SJCRH30 (cell line): ENCODE measurements at regions not wholly inside any gene's neighbourhood (a gene's known extent, or its start where the extent isn't known, plus 50 kb on each side); places are given as distances from the start of the nearest gene placed in this dataset.
A peak's percentile ranks its signal among the peaks of the same experiment; 100 is the strongest.
"Not testable (repeated sequence)": the region's sequence is repeated elsewhere in the genome, so short reads cannot be mapped to it uniquely, and the experiment has no call there.

Experiments
- DNase-seq, 2 experiments: peaks; one replicate each; pipeline ENCODE4 v3.0.0-alpha.2; 2015 to 2020
- H3K27ac ChIP-seq: fragments of 250-450 bp; sonication (Bioruptor Pico); 2 replicates; pipeline ENCODE4 v1.5.1; 2020; ENCODE audit warnings: mild to moderate bottlenecking, moderate library complexity
- H3K27me3 ChIP-seq: fragments of 250-450 bp; sonication (Bioruptor Pico); 2 replicates; pipeline ENCODE4 v1.5.1; 2020; ENCODE audit warnings: mild to moderate bottlenecking, moderate library complexity
- H3K36me3 ChIP-seq: fragments of 250-450 bp; sonication (Bioruptor Pico); 2 replicates; pipeline ENCODE4 v1.5.1; 2020; ENCODE audit warnings: mild to moderate bottlenecking, moderate library complexity
- H3K4me1 ChIP-seq: fragments of 250-450 bp; sonication (Bioruptor Pico); 2 replicates; pipeline ENCODE4 v1.5.1; 2020; ENCODE audit warnings: mild to moderate bottlenecking, moderate library complexity
- H3K4me3 ChIP-seq: fragments of 250-450 bp; sonication (Bioruptor Pico); 2 replicates; pipeline ENCODE4 v1.5.1; 2020; ENCODE audit warnings: mild to moderate bottlenecking, moderate library complexity
- H3K9me3 ChIP-seq: fragments of 250-450 bp; sonication (Bioruptor Pico); replicated peaks from 2 replicates; pipeline ENCODE4 v1.5.1; 2020; ENCODE audit warnings: mild to moderate bottlenecking, moderate library complexity

GRCh38 chr5:27475063-27475462 lies 436.7 kb upstream of the CDH9 start:
- no peaks in the 10 kb centered on the region for H3K4me1 ChIP-seq
- H3K9me3 ChIP-seq: no peaks in the 10 kb centered on the region
- DNase-seq: no peak
- H3K36me3 ChIP-seq: no peaks in the 10 kb centered on the region
- H3K27ac ChIP-seq: no peak overlapping the region
- H3K4me3 ChIP-seq: no peak overlapping the region
- H3K27me3 ChIP-seq: no peaks in the 10 kb centered on the region

- H3K9me3 ChIP-seq: no peaks in the 10 kb centered on the region
- H3K27ac ChIP-seq: no peak overlapping the region
- H3K36me3 ChIP-seq: no peaks in the 10 kb centered on the region
- no peaks in the 10 kb centered on the region for H3K27me3 ChIP-seq
- no peak overlapping the region for H3K4me3 ChIP-seq
- no peaks in the 10 kb centered on the region for H3K4me1 ChIP-seq
- DNase-seq: no peak
Measured at GRCh38 chr5:27474395-27474794, 436.0 kb upstream of the CDH9 start.

GRCh38 chr5:27474047-27474309 lies 435.6 kb upstream of the CDH9 start:
- Histone ChIP-seq H3K9me3 (no peaks in the 10 kb centered on the region), H3K27me3 (no peaks in the 10 kb centered on the region), H3K4me1 (no peaks in the 10 kb centered on the region), H3K27ac (no peak overlapping the region), H3K4me3 (peak overlapping the region; percentile 52), H3K36me3 (no peaks in the 10 kb centered on the region)
- DNase-seq: peak in 1 of 2 experiments; percentile 1

GRCh38 chr5:27473307-27474046 lies 435.1 kb upstream of the CDH9 start:
- peak overlapping the region; percentile 49 for H3K27ac ChIP-seq
- H3K36me3 ChIP-seq: no peaks in the 10 kb centered on the region
- no peaks in the 10 kb centered on the region for H3K27me3 ChIP-seq
- DNase-seq: peak in 1 of 2 experiments; percentile 7
- no peaks in the 10 kb centered on the region for H3K9me3 ChIP-seq
- H3K4me1 ChIP-seq: no peaks in the 10 kb centered on the region
- H3K4me3 ChIP-seq: peak overlapping the region; percentile 52

GRCh38 chr5:27472871-27473270 lies 434.5 kb upstream of the CDH9 start:
- Histone ChIP-seq H3K27me3 (no peaks in the 10 kb centered on the region), H3K27ac (peak overlapping the region; percentile 49), H3K4me3 (peak overlapping the region; percentile 52), H3K36me3 (no peaks in the 10 kb centered on the region), H3K9me3 (no peaks in the 10 kb centered on the region), H3K4me1 (no peaks in the 10 kb centered on the region)
- peak in 1 of 2 experiments; percentile 8 for DNase-seq

GRCh38 chr5:27472000-27472763 lies 433.8 kb upstream of the CDH9 start:
- Histone ChIP-seq H3K27me3 (no peaks in the 10 kb centered on the region), H3K4me3 (peak overlapping the region; percentile 52)
- peak; percentile 67 to 68 for DNase-seq

GRCh38 chr5:27466959-27467358 lies 428.6 kb upstream of the CDH9 start:
- no peaks in the 10 kb centered on the region for H3K27me3 ChIP-seq
- no peaks in the 10 kb centered on the region for H3K36me3 ChIP-seq
- H3K4me3 ChIP-seq: no peak overlapping the region
- H3K9me3 ChIP-seq: no peaks in the 10 kb centered on the region
- no peaks in the 10 kb centered on the region for H3K4me1 ChIP-seq
- H3K27ac ChIP-seq: no peak overlapping the region
- no peak for DNase-seq

More at GRCh38 chr5:27472000-27472763, 433.8 kb upstream of the CDH9 start:
- H3K36me3 ChIP-seq: no peaks in the 10 kb centered on the region
- no peaks in the 10 kb centered on the region for H3K9me3 ChIP-seq
- H3K4me1 ChIP-seq: no peaks in the 10 kb centered on the region
- no peak overlapping the region; the same call in 1 of the 2 replicates for H3K27ac ChIP-seq

- no peak for DNase-seq
- Histone ChIP-seq H3K9me3 (no peaks in the 10 kb centered on the region), H3K27me3 (no peaks in the 10 kb centered on the region), H3K4me3 (no peak overlapping the region), H3K4me1 (no peaks in the 10 kb centered on the region), H3K36me3 (no peaks in the 10 kb centered on the region), H3K27ac (no peak overlapping the region)
Measured at GRCh38 chr5:27465140-27465539, 426.8 kb upstream of the CDH9 start.

GRCh38 chr5:27463446-27464149 lies 425.2 kb upstream of the CDH9 start:
- Histone ChIP-seq H3K36me3 (no peaks in the 10 kb centered on the region), H3K27ac (no peak overlapping the region), H3K4me1 (no peaks in the 10 kb centered on the region), H3K4me3 (no peak overlapping the region), H3K27me3 (no peaks in the 10 kb centered on the region), H3K9me3 (no peaks in the 10 kb centered on the region)
- no peak for DNase-seq

- H3K27ac ChIP-seq: no peak overlapping the region
- H3K27me3 ChIP-seq: no peaks in the 10 kb centered on the region
- H3K4me3 ChIP-seq: no peak overlapping the region
- no peaks in the 10 kb centered on the region for H3K9me3 ChIP-seq
- H3K4me1 ChIP-seq: no peaks in the 10 kb centered on the region
- DNase-seq: peak in 1 of 2 experiments; percentile 1
- no peaks in the 10 kb centered on the region for H3K36me3 ChIP-seq
Measured at GRCh38 chr5:27462936-27463335, 424.6 kb upstream of the CDH9 start.

GRCh38 chr5:27458287-27458686 lies 419.9 kb upstream of the CDH9 start:
- H3K4me3 ChIP-seq: no peak overlapping the region
- H3K4me1 ChIP-seq: no peaks in the 10 kb centered on the region
- no peak overlapping the region for H3K27ac ChIP-seq
- no peak for DNase-seq
- H3K27me3 ChIP-seq: no peaks in the 10 kb centered on the region
- no peaks in the 10 kb centered on the region for H3K36me3 ChIP-seq
- no peaks in the 10 kb centered on the region for H3K9me3 ChIP-seq

- no peak overlapping the region for H3K27ac ChIP-seq
- no peaks in the 10 kb centered on the region for H3K36me3 ChIP-seq
- H3K27me3 ChIP-seq: no peaks in the 10 kb centered on the region
- DNase-seq: no peak
- no peak overlapping the region for H3K4me3 ChIP-seq
- H3K4me1 ChIP-seq: no peaks in the 10 kb centered on the region
- no peaks in the 10 kb centered on the region for H3K9me3 ChIP-seq
Measured at GRCh38 chr5:27451377-27451776, 413.0 kb upstream of the CDH9 start.

- H3K27ac ChIP-seq: no peak overlapping the region
- H3K27me3 ChIP-seq: no peaks in the 10 kb centered on the region
- DNase-seq: no peak
- H3K9me3 ChIP-seq: no peaks in the 10 kb centered on the region
- no peak overlapping the region for H3K4me3 ChIP-seq
- no peaks in the 10 kb centered on the region for H3K4me1 ChIP-seq
- no peaks in the 10 kb centered on the region for H3K36me3 ChIP-seq
Measured at GRCh38 chr5:27450607-27451006, 412.2 kb upstream of the CDH9 start.

- not testable (repeated sequence) for H3K36me3 ChIP-seq, DNase-seq, H3K9me3 ChIP-seq, H3K4me3 ChIP-seq, H3K4me1 ChIP-seq, H3K27me3 ChIP-seq, H3K27ac ChIP-seq
Measured at GRCh38 chr5:27439383-27439782, 401.0 kb upstream of the CDH9 start.

- Histone ChIP-seq H3K27me3 (no peaks in the 10 kb centered on the region), H3K36me3 (no peaks in the 10 kb centered on the region), H3K27ac (no peak overlapping the region), H3K4me3 (no peak overlapping the region), H3K9me3 (no peaks in the 10 kb centered on the region), H3K4me1 (no peaks in the 10 kb centered on the region; the same call in 1 of the 2 replicates)
- DNase-seq: peak in 1 of 2 experiments; percentile 37
Measured at GRCh38 chr5:27437594-27438200, 399.3 kb upstream of the CDH9 start.
